H1 (cell line): ENCODE measurements at regions not wholly inside any gene's neighbourhood (a gene's known extent, or its start where the extent isn't known, plus 50 kb on each side); places are given as distances from the start of the nearest gene placed in this dataset.

Experiments
- CBX5 ChIP-seq: fragments of 300-800, 300-1000 bp; sonication (generic); IDR thresholded peaks from 2 replicates; pipeline ENCODE4 v1.7.1; 2016; ENCODE audit warnings: antibody characterized with exemption, low read length, low read depth
- SUZ12 ChIP-seq: fragments of 200-600 bp; sonication (generic); IDR thresholded peaks from 2 replicates; pipeline ENCODE4 v1.6.1; 2012; ENCODE audit warnings: mild to moderate bottlenecking, inconsistent platforms, low read length, moderate library complexity, mixed read lengths
- TF ChIP-seq, protein P1 (sequence below): fragments of 300-600 bp; sonication (generic); IDR thresholded peaks from 2 replicates; pipeline ENCODE4 v1.7.1; 2012; ENCODE audit warnings: low read length, moderate library complexity, mild to moderate bottlenecking, inconsistent platforms; ENCODE audit not compliant: insufficient replicate concordance

DNA sequence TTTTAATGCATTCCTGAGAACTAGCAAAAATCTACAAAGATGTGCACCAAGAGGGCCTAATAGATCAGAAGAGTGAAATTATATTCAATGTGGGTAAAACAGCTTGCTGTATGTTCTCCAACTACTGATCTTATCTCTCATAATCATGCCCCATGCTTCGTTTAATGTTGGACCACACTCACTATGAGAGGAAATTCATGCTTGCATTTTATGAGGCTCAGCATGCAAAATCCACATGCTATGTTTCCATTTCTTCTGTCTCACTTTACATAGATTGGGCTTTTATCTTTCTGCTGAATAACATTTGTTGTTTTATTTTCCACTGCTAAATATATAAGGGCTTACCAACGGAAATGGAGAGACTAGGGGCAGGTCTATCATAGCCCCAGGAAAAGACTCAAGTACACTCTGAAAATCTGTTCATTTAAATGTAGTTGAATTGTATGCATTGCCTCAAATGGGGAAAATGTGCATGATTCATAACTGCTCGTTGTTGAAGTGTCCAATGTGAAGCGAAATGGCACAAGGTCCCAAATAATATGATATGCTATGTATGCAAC is 474.2 kb downstream of the EFNA5 start (continued):
- TF ChIP-seq, protein P1, sequence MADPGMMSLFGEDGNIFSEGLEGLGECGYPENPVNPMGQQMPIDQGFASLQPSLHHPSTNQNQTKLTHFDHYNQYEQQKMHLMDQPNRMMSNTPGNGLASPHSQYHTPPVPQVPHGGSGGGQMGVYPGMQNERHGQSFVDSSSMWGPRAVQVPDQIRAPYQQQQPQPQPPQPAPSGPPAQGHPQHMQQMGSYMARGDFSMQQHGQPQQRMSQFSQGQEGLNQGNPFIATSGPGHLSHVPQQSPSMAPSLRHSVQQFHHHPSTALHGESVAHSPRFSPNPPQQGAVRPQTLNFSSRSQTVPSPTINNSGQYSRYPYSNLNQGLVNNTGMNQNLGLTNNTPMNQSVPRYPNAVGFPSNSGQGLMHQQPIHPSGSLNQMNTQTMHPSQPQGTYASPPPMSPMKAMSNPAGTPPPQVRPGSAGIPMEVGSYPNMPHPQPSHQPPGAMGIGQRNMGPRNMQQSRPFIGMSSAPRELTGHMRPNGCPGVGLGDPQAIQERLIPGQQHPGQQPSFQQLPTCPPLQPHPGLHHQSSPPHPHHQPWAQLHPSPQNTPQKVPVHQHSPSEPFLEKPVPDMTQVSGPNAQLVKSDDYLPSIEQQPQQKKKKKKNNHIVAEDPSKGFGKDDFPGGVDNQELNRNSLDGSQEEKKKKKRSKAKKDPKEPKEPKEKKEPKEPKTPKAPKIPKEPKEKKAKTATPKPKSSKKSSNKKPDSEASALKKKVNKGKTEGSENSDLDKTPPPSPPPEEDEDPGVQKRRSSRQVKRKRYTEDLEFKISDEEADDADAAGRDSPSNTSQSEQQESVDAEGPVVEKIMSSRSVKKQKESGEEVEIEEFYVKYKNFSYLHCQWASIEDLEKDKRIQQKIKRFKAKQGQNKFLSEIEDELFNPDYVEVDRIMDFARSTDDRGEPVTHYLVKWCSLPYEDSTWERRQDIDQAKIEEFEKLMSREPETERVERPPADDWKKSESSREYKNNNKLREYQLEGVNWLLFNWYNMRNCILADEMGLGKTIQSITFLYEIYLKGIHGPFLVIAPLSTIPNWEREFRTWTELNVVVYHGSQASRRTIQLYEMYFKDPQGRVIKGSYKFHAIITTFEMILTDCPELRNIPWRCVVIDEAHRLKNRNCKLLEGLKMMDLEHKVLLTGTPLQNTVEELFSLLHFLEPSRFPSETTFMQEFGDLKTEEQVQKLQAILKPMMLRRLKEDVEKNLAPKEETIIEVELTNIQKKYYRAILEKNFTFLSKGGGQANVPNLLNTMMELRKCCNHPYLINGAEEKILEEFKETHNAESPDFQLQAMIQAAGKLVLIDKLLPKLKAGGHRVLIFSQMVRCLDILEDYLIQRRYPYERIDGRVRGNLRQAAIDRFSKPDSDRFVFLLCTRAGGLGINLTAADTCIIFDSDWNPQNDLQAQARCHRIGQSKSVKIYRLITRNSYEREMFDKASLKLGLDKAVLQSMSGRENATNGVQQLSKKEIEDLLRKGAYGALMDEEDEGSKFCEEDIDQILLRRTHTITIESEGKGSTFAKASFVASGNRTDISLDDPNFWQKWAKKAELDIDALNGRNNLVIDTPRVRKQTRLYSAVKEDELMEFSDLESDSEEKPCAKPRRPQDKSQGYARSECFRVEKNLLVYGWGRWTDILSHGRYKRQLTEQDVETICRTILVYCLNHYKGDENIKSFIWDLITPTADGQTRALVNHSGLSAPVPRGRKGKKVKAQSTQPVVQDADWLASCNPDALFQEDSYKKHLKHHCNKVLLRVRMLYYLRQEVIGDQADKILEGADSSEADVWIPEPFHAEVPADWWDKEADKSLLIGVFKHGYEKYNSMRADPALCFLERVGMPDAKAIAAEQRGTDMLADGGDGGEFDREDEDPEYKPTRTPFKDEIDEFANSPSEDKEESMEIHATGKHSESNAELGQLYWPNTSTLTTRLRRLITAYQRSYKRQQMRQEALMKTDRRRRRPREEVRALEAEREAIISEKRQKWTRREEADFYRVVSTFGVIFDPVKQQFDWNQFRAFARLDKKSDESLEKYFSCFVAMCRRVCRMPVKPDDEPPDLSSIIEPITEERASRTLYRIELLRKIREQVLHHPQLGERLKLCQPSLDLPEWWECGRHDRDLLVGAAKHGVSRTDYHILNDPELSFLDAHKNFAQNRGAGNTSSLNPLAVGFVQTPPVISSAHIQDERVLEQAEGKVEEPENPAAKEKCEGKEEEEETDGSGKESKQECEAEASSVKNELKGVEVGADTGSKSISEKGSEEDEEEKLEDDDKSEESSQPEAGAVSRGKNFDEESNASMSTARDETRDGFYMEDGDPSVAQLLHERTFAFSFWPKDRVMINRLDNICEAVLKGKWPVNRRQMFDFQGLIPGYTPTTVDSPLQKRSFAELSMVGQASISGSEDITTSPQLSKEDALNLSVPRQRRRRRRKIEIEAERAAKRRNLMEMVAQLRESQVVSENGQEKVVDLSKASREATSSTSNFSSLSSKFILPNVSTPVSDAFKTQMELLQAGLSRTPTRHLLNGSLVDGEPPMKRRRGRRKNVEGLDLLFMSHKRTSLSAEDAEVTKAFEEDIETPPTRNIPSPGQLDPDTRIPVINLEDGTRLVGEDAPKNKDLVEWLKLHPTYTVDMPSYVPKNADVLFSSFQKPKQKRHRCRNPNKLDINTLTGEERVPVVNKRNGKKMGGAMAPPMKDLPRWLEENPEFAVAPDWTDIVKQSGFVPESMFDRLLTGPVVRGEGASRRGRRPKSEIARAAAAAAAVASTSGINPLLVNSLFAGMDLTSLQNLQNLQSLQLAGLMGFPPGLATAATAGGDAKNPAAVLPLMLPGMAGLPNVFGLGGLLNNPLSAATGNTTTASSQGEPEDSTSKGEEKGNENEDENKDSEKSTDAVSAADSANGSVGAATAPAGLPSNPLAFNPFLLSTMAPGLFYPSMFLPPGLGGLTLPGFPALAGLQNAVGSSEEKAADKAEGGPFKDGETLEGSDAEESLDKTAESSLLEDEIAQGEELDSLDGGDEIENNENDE = no peak
- TF ChIP-seq SUZ12 (no peak), CBX5 (no peak)
